GM21529 (cell line): ENCODE measurements at regions not wholly inside any gene's neighbourhood (a gene's known extent, or its start where the extent isn't known, plus 50 kb on each side); places are given as distances from the start of the nearest gene placed in this dataset.
A peak's percentile ranks its signal among the peaks of the same experiment; 100 is the strongest.

ENCODE experiments used
- ATAC-seq: cut with Tn5 transposase; IDR thresholded peaks from one replicate; pipeline ENCODE4 v1.9.1; 2021; ENCODE audit not compliant: unreplicated experiment

DNA sequence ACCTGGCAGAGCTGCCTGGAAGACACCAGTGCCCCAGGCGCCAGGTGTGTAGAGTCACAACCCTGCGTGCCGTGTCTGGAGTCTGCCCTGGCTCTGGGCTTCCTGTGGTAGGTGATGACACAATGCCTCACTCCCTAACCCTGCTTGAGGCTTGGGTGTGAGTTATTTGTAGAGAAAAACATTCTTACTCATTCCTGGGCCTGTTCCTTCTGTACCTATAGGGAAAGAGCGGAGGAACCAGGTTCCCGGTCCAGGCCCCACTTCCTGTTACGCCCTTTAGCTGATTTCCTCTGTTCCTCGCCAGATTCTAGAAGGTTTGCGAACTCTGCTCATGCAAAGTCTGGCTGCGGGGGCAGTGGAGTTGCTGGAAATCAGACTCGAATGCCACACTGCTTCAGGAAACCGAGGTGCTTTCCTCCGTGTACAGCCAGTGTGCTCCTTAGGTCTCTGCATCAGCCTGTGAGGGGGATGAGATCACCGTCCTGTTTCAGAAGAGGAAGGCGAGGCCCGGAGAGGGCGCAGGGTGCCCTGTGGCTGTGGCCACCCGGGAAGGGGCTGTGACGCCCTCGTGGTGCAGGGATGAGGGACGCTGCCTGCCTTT, 67.1 kb upstream of the DUSP22 start:
- ATAC-seq: peak; percentile 24

DNA sequence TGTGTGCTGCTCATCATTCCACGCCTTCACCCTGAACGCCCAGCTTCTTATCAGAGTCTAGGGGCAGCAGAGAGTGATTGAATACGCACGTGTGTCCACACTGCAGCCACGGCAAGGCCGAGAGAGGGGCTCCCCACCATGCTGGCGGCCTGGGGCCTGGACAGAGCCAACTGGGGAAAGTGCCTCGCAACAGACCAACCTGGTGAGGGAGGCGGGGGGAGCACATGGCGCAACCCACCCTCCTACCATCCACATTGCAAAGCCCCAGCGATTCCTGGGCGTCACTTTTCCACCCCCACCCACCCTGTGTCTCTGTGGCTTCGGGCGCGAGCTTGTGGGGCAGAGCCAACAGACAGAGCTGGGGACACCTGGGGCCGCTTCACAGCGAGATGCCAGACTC, 66.4 kb upstream of the DUSP22 start:
- ATAC-seq: no peak

DNA sequence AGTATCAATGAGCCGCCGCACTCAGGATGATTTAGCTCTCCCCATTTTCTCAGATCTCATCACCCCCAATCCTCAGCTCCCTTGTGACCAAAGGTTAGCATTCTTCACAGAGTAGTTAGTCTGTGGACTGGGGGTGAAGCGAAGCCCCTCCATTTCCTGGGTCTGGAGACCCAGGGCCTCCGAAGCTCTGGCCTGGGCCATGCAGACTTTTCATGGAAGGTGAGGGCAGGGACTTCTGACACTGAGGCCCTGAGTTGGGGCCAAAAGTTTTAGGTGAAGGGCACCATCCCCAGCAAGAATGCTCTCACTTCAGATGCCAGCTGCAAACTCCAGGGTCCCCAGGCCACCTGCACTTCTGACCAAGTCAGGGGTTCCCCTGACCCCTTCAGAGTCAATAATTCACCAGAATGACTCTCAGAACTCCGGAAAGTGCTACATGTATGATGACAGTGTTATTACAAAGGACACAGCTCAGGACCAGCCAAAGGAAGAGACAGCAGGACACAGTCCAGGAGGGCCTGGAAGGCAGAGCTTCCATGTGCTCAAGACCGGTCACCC, 65.7 kb upstream of the DUSP22 start:
- ATAC-seq: no peak

DNA sequence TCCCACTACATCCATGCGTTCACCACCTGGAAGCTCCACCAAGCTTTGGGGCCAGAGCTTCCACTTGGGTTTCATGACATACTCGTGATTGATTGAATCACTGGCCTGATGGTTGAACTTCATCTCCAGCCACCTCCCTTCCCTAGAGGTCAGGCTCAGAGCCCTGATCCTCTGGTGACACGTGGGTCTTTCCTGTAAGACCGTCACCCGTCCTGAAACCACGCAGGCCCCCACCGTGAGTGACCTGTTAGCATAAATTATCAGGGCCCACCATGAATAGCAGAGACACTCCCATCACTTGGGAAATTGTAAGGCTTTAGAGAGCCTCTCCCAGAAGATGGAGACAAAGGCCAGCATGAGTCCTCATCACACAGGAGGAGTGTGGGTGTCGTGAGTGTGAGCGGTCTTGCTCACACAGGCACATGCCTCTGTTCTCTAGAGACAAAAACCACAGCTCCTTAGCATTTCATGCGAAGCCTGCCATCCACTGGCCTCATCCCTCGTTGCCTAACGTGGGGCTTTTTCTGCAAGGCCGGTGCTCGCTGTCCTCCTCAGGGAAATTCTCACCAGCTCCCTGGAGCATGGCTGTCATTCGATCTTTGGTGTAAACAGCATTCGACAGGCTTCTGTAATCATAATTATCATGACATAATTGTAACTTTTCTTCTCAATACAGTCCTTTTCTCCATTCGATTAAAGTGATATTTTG, 65.1 kb upstream of the DUSP22 start:
- peak; percentile 23 for ATAC-seq

DNA sequence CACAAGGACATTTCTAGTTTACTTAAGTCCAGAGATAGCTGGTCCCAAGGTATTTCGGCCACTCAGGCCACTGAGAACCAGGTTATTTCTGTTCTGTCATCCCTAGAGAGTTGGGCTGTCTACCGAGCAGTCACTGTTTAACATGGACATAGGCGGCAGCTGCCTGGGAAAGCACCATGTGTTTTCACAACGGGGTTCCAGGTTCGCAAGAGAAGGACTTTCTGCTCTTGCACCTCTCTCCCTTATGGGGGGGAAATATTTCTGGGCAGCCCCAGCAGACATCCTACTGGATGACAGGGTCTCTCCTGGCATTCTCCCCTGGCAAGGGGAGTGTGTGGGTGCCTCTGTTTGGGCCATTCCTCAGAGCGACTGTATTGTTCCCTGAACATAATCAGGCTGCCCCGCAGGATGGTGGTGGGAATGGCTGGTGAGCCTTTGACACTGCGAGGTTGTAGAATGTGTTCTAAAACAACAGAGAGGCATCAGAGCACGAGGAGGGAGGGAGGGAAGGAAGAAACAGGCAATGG, 64.4 kb upstream of the DUSP22 start:
- ATAC-seq: no peak

DNA sequence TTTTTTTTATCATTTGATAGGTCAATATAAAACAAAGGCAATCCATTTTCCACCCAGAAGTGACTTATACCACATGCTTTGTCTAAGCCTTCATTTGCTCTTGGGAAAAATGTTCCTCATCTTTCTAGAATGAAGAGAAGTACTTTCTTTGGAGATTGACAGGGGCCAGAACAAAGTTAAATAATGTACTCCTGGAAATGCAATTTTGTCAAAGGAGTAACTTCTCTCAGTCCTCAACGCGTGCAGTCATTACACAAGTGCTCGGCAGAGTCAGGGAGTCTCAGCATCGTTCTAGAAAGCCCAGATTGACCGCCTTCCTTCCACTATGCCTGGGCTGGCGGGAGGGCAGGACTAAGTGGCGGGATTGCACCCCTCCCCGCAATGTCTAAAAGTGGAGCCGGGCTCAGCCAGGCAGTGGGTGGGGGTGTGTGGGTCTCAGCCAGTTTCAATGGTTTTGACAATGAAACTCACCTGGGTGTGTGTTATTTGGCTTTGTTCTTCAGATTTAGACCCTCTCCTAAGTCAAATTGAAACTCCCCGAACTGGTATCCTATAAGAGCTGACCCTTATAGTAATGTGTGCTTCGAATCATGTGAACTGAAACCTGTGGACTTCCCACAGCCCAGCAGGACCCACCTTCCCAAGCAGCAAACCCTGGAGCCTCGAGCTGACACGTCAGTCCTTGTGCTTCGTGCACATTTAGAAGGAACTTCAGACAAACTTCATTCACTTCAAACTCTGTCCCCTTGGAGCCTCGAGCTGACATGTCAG, 63.2 kb upstream of the DUSP22 start:
- ATAC-seq: peak; percentile 35

DNA sequence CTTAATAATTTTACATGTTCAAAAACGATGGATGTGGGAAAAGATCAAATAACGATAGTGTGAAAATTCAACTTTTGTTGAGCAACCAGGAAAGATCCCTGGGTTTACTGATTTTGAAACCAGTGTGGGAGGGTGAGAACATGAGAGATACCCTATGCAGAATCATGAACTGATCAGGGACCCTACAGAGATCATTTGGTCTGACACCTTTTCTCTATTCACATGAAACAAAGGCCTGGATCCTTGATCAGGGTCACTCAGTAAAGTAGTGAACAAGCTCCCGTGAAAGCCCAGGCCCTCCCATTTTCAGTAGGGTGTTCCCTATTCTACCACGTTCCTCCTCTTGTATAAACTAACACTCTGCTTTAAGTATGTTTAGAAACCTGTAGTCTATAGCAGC, 60.5 kb upstream of the DUSP22 start:
- no peak for ATAC-seq

DNA sequence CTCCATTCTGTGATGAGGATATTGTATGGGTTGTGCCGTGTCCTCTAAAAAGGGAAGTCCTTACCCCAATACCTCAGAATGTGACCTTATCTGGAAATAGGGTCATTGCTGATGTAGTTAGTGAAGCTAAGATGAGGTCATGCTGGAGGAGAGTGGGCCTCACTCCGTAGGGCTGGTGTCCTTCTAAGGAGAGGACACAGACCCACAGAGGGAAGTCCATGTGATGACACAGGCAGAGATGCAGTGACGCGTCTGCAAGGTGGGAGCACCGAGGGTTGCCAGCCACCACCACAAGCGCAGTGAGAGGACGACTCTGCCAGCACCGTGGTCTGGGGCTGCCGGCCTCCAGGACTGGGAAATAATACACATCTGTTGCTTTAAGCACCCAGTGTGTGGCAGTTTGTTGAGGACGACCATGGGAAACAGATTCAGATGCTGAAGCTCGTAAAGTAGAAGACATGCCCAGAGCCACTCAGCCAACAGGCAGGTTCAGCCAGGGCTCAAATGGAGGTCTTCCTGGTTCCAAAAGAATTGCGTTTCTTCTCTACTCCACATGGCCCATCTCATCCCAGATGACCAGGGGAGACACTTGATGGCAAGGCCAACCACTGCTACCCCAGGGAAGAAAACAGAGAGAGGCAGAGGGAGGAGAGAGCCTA, 59.2 kb upstream of the DUSP22 start:
- no peak for ATAC-seq

DNA sequence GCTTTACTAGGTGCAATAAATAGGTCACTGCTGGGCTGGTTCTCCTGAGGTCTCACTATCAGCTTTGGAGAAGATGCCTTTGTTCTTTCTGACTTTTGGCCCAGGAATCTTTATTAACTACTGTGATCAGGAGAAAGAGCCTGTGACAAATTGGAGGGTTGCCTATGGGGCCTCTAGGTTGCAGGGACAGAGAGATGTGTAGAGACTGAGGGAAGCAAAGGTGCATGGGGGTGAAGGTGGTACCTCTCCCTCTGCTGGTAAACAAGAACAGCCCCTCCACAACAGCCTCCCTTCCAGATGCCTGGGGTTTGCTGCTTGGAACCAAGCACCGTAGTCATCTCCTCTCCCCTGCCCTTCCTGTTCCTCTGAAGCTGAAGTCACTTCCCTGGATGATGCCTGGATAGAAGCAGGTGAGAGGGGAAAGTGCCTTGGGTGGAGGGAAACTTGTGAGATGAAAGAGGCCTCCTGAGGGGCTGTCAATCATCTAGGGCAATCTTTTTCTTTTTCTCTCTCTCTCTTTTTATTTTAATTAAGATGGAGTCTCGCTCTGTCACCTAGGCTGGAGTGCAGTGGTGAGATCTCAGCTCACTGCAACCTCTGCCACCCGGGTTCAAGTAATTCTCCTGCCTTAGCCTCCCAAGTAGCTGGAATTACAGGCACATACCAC, 57.4 kb upstream of the DUSP22 start:
- ATAC-seq: no peak

DNA sequence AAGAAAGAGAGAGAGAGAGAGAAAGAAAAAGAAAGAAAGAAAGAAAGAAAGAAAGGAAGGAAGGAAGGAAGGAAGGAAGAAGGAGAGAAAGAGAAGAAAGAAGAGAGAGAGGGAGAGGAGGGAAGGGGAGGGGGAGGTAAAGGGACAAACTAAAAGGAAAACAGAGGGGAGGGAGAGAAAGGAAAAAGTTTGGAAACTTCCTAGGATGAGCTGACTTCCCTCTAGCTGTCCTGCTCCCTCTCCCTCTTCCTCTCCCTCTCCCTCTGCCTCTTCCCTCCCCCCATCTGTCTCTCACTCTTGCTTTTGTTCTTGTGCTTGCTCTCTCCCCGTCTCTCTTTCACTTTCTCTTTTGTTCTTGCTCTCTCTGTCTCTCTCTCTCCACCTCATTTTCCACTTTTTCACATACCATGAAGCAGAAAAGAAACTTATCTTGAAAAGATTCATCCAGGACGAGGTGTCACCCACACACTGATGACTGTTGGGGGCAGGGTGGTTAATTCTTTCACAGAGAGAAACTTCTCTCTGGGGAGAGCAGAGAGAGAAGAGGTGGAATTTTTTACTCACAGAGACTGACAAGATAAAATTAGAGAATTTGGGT, 56.4 kb upstream of the DUSP22 start:
- no peak for ATAC-seq

DNA sequence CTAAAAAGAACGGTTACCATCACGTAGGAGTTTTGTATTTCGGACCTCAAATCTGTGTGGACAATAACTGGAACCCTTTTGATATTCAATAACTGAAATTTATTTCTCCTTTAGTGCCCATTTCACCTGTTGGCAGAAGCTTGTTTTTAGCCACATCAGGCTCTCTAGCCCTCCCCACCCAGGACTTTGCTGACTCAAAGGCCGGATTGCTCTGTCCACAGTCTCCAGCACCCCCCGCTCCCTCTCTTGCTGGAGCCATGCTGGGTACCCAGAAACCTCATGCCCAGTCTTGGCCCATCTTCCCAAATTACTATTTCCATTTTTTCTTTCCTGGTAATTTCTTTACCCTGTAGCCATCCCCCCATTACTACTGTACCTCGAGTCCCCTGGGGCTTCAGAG, 55.8 kb upstream of the DUSP22 start:
- ATAC-seq: no peak

DNA sequence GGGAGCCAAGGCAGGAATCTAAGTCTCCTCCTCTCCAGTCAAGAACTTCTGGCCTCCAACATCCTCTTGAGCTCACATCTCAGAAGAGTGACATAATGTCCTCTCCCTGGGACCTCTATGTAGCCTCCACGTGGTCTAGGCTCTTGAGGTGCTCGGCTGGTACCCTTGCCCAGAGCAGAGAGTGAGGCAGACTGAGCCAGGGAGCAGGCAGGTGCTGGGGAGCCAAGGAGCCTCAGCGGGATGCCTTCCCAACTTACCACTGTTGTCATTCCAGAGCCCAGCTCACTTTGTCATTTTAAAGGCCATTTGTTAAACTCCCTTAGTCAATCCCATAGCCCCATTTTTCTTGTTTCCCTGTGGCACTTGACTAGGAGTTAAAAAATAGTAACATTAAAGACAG, 52.1 kb upstream of the DUSP22 start:
- ATAC-seq: no peak

DNA sequence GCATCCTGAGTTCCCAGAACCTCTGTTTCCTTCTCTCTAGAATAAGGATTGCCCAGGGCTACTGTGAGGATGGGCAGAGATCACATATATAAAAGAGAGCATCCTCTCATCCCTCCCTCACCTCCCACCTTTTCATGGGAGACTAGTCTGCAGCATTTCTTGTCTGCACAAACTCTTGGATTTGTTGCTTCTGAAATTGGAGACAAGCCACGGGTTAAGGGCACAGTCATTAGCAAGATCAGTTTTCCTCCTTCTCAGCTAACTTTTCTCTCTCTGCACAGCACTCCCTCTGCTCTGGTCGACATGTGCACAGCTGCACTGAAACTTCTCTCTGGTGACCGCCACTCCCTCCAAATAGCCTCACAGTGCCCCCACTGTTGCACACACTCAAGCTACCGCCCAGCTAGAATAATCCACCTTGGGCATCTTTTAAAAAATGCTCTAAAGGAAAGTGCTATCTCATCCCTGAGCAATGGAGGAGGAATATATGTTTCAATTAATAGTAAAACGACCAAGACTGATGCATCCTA, 50.9 kb upstream of the DUSP22 start:
- no peak for ATAC-seq
